Endometrium (tissue), 2 donors: ENCODE measurements at regions not wholly inside any gene's neighbourhood (a gene's known extent, or its start where the extent isn't known, plus 50 kb on each side); places are given as distances from the start of the nearest gene placed in this dataset.
"Not testable (repeated sequence)": the region's sequence is repeated elsewhere in the genome, so short reads cannot be mapped to it uniquely, and the experiment has no call there.

Experiments
- FAIRE-seq: peaks from 2 replicates; lab custom pipeline; 2012; peaks lifted over from hg19 to GRCh38; lab: Jason Lieb, UNC
- donor health status: control.
- donor health status: control.

- FAIRE-seq = not testable (repeated sequence)
Observed at GRCh38 chrX:108843039-108843438, 106.7 kb upstream of the IRS4 start.

DNA sequence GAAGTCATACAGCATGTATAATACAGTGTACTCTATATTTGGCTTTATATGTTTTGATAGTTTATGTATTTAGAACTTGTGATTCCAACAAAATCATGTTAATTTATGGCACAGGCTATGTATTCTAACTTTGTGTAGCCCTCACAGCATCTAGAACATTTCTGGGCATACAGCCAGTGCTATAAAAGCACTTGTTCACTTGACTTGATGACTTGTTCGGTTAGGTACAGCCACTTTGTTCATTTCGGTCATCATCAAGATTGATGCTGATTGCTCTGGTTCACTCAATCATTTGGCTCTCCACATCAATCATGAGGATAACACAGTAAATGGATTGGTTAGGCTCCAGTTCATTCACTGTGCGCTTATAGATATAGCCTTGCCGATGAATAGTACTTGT lies 97.6 kb upstream of the IRS4 start:
- no peak for FAIRE-seq

GRCh38 chrX:108811891-108812290 lies 75.5 kb upstream of the IRS4 start:
- no peak for FAIRE-seq

GRCh38 chrX:108795240-108795639 lies 58.9 kb upstream of the IRS4 start:
- FAIRE-seq = no peak
